ENCODE measurements at regions not wholly inside any gene's neighbourhood (a gene's known extent, or its start where the extent isn't known, plus 50 kb on each side); places are given as distances from the start of the nearest gene placed in this dataset.

DNA sequence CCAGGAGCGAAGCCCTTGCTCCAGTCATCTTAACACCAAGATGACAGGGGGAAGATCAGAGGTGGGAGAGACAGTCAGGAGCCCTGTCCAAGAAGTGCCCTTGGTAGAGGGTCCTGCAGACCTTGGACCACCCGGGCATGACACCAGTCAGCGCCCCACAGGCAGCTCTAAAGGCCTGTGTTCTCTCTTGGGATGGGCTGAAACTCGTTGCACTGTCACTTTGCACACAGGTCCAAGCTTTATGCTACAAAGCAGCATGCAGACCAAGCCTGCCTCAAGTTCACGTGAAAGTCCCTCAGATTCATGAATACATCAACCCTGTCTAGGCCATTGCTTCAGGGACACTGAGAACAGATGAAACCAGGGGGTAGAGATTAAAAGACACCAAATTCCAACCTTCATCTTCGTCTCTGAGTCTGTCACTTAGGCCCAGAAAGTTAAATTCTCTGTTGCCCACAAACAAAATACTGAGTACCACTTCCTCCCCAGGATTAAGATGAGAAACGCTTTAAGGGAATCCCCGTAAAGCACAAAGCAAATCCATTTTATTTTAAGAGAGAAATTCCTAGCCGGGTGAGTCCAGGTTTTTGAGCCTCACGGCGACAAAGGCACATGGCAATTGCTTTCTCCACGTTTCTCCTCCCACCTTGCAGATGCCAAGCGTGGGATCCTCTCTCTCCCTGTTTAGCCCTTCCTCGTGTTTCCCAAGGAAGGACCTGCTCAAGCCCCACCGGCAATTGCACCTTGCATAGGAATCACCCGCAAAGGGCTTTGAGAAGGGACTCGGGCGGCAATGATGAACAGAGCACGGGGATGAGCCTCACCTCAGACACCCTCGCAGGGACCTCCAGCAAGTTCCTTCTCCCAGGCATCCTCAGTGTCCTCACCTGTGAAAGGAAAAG, 75.0 kb upstream of the ID2 start:
- H3K14ac ChIP-seq (ENCODE audit: insufficient read depth, low read length), result no peak overlapping the region
- no peak overlapping the region for H3K27ac ChIP-seq (ENCODE audit: insufficient read length, low read depth, low read length)
- peaks cover 3 to 8% of the 10 kb centered on the region in 2 experiments; a peak in 4 of 5 replicates for H3K9me3 Mint-ChIP-seq
- H3K27ac Mint-ChIP-seq, result no peak overlapping the region
- H2BK12ac ChIP-seq (ENCODE audit: insufficient read length, low read depth, low read length), result no peak overlapping the region
- H2BK120ac ChIP-seq (ENCODE audit: low read depth, low read length, poor library complexity, severe bottlenecking), result no peak overlapping the region
- H4K20me1 ChIP-seq (ENCODE audit: control insufficient read depth, insufficient read depth, insufficient read length), result no peaks in the 10 kb centered on the region
- WGBS (ENCODE audit: extremely low coverage, insufficient read length, low lambda C conversion rate), result no CpG with 5 or more reads among the region's 20 CpGs
- no peak for TF ChIP-seq CTCF (conservative IDR thresholded peaks at IDR 0.05)
- no peak overlapping the region for H2AFZ ChIP-seq (ENCODE audit: low read length)
- H3K4ac ChIP-seq (ENCODE audit: low read depth, low read length), result no peak overlapping the region
- H3K4me3 Mint-ChIP-seq, result no peak overlapping the region
- H3K9me3 ChIP-seq (ENCODE audit: control insufficient read depth, low read depth, low read length), result no peaks in the 10 kb centered on the region
- no peak overlapping the region for H2BK20ac ChIP-seq (ENCODE audit: low read depth, low read length, poor library complexity, severe bottlenecking)
- H2BK5ac ChIP-seq (ENCODE audit: insufficient read length, low read length), result no peak overlapping the region
- no peak overlapping the region for H3K4me2 ChIP-seq (ENCODE audit: insufficient read depth, insufficient read length, low read length)
- DNase-seq, result no peak
- H3T11ph ChIP-seq (ENCODE audit: low read length), result no peak overlapping the region
- no peaks in the 10 kb centered on the region for H3K79me1 ChIP-seq (ENCODE audit: insufficient read depth, low read depth, low read length, poor library complexity, severe bottlenecking)
- H3K4me1 Mint-ChIP-seq, result peaks cover 12 to 15% of the 10 kb centered on the region in 2 experiments
- no peak overlapping the region for H4K8ac ChIP-seq (replicated peaks; ENCODE audit: insufficient read length, low read depth, low read length)
- H3K56ac ChIP-seq (ENCODE audit: insufficient read length, low read depth, low read length), result no peak overlapping the region
- H3K23ac ChIP-seq (ENCODE audit: insufficient read length, low read depth, low read length), result no peak overlapping the region
- peaks cover 0 to 7% (median 2%) of the 10 kb centered on the region in 3 experiments; a peak in 4 of 7 replicates for H3K36me3 Mint-ChIP-seq (ENCODE audit: insufficient read depth in 1 of 3, low read depth in 3 of 3)
- no peak overlapping the region for H2AK5ac ChIP-seq (ENCODE audit: insufficient read length, low read length)
- no peak overlapping the region for H2BK15ac ChIP-seq (ENCODE audit: low read depth, low read length)
- H4K91ac ChIP-seq (ENCODE audit: insufficient read length, low read depth, low read length), result no peak overlapping the region
- H4K5ac ChIP-seq (ENCODE audit: insufficient read length, low read depth, low read length), result no peak overlapping the region
- no peaks in the 10 kb centered on the region; the same call in 1 of the 2 replicates for H3K4me1 ChIP-seq (ENCODE audit: insufficient read depth, low read length)
- peaks cover 23% of the 10 kb centered on the region for H3K27me3 Mint-ChIP-seq (ENCODE audit: low read depth)
- no peaks in the 10 kb centered on the region for H3K23me2 ChIP-seq (ENCODE audit: insufficient read length, low read depth, low read length, poor library complexity, severe bottlenecking)
- no peaks in the 10 kb centered on the region; the same call in 1 of the 2 replicates for H3K27me3 ChIP-seq (ENCODE audit: insufficient read depth, low read length)
- no peaks in the 10 kb centered on the region for H3K79me2 ChIP-seq (ENCODE audit: insufficient read depth, low read length)
- no peak overlapping the region for H3K18ac ChIP-seq (ENCODE audit: insufficient read length, low read depth, low read length)
- H3K9ac ChIP-seq (ENCODE audit: extremely low read depth, insufficient read length, low read length), result no peak overlapping the region

Measured in H9 (cell line).